LHCN-M2 (cell line): ENCODE measurements at regions not wholly inside any gene's neighbourhood (a gene's known extent, or its start where the extent isn't known, plus 50 kb on each side); places are given as distances from the start of the nearest gene placed in this dataset.
"Not testable (repeated sequence)": the region's sequence is repeated elsewhere in the genome, so short reads cannot be mapped to it uniquely, and the experiment has no call there.

Source experiments
- DNase-seq: peaks from one replicate; pipeline ENCODE4 v3.0.0-alpha.2; 2012; ENCODE audit warnings: low read depth

- no peak for DNase-seq
These were observed 1369.8 kb upstream of the NUDT12 start for GRCh38 chr5:104932431-104932830.

GRCh38 chr5:104928906-104929520, 1366.4 kb upstream of the NUDT12 start:
- DNase-seq = no peak

- DNase-seq = no peak
These were observed 1352.6 kb upstream of the NUDT12 start for GRCh38 chr5:104915226-104915625.

GRCh38 chr5:104914536-104915070, 1352.0 kb upstream of the NUDT12 start:
- no peak for DNase-seq

GRCh38 chr5:104913841-104914281, 1351.3 kb upstream of the NUDT12 start:
- DNase-seq = no peak

- DNase-seq = no peak
These were observed 1347.2 kb upstream of the NUDT12 start for GRCh38 chr5:104909803-104910202.

DNA sequence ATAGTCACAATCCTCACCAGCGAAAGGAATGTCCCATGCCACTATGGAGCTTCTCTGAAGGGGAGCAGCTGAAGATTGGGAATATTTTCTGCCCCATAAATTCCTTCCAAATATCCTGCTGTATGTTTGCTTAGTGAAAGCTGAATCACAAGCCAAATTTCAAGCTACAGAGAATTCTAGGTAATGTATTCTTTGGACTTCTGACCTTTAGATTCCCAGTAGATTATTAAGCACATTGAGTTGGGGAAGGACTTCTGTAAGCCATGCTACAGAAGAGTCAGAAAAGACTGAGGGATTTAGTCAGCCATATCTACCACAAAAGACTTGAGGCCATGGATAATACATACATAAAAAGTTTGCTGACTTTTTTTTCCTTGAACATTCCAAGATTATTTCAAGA, 1342.0 kb upstream of the NUDT12 start:
- DNase-seq = no peak

- DNase-seq = no peak
These were observed 1341.4 kb upstream of the NUDT12 start for GRCh38 chr5:104903941-104904340.

DNA sequence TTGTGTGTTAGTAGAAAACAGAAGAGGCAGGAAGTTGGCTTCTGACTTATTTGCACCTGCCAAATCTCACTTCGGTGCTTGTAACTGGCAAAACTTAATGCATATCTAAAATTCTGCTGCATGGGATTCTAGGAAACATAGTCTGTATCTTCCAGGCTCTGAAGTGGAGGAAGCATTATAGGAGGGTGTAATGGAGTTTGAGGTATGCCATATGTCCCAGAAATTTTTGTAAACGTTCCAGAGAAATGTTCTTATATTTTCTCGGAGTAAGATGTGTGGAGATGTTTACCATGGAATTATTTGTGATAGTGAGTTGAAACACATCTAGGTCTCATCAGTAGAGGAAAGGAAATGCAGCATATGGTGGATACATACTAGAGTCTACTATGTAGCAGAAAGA, 1329.0 kb upstream of the NUDT12 start:
- no peak for DNase-seq

DNA sequence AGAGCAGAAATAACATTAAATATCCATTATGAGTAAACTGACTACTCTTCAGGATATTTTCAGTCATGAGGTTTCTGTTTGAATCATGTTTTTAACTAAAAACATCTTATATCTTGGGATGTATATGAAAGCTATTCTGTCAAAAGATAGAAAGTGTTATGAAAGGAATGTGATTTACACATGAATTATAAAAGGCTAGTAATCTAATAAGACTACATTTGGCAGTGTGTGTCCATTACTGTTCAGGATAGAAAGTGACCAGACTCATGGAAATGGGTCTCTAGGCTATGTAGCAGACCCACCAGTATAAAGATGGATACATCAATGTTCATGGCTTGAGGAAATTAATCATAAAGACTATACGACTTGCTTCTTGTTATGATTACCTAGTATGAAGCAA, 1328.2 kb upstream of the NUDT12 start:
- DNase-seq = no peak

DNA sequence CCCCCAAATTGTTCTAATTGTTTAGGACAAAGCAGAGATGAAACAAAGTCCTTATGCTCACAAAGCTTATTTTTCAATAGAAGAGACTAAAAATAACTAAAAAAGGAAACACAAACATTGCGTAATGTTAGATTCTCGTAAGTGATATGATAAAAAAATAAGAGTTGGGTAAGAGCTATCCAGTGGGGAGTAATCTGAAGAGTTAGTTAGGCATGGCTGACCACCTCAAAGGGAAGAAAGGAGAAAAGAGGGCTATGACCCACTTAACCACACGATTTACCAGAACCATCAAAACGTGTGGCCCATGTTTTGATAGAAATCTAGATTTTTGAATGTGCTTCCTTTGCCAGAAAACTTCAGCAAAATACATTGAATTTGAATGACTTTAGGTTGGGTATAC, 1296.8 kb upstream of the NUDT12 start:
- DNase-seq = peak; percentile 1

- not testable (repeated sequence) for DNase-seq
These were observed 1289.5 kb upstream of the NUDT12 start for GRCh38 chr5:104852099-104852498.

GRCh38 chr5:104845541-104845940, 1283.0 kb upstream of the NUDT12 start:
- DNase-seq = no peak

DNA sequence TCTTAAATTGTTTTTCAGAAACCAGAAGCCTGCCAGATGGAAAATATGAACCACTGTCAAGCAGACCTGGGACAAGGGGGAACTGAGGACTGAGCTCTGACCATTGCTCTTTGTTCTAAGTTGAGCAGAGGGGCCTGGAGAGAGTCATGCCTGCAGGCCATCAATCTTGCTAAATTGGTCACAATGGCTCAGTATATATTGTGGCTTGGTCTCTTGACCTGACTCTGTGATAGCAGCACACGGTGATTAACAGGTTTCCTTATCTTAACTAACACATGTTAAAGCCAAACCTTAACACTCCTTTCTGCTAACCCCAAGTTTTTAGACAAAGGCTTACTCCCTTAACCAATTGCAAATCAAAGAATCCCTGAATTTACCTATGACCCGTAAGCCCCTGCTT, 1281.2 kb upstream of the NUDT12 start:
- DNase-seq = no peak

DNA sequence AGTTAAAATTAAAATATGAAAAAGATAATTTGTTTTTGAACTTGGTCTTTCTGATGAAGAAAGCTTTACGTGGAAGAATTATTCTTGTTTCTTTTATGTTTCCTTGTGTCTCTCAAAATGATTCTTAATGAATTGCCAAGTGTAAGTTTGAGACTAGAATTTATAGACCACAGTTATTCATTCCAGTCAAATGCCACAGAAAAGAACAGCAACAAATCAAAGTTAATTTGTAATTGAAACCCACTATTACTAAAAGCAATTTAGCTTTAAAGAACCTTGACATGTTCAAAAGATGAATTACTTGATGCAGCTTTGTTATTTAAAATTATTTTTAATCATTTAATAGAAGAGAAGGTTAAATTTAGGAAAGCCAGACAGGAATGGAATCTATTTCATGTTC, 1277.7 kb upstream of the NUDT12 start:
- no peak for DNase-seq

- not testable (repeated sequence) for DNase-seq
These were observed 1268.9 kb upstream of the NUDT12 start for GRCh38 chr5:104831515-104831914.

GRCh38 chr5:104821606-104822005, 1259.0 kb upstream of the NUDT12 start:
- no peak for DNase-seq

- no peak for DNase-seq
These were observed 1254.5 kb upstream of the NUDT12 start for GRCh38 chr5:104817127-104817526.

DNA sequence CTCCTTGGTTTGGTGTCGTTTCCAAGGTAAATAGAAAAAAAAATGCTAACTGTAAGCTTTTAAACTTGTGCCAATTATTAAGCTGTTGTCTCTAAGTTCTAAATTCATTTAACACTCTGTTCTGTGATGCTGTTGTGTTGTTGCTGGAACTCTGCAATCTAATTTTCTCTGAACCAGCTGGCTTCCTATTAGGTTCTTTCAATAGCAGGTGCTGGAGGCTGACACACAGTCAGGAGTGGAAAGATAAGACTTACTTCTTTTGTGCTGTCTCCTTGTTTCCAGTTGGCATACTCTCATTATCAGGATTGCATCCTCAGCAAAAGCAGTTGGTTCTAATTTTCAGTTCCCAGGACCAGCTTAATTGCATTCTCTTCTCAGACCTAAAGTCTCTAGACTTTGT, 1252.6 kb upstream of the NUDT12 start:
- DNase-seq = no peak

DNA sequence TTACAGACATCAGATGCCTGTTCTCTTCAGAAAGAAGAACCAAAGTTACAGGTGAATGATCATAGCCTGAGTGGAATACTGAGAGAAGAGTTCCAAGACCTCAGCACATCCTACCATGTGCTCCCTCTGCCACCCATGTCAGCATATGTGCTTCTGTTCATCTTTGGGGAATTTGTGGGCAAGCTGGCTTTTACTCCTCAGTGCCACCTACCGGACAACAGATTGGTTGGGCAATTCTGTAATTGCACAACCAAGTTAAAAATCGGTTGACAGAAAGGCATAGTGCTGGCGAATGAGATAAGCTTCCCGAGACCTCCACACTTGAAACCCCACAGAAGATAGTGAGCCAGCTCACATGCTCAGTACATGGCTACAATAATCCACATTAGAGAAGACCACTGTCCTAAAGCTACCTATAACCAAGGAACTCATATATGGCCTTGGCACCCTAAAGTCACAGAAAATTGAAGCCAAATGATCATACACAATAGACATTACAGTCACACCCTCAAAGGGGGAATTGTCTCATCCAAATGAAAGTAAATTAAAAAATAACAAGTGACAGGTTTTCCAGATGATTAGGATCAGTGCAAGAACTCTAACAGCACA, 1238.0 kb upstream of the NUDT12 start:
- no peak for DNase-seq

DNA sequence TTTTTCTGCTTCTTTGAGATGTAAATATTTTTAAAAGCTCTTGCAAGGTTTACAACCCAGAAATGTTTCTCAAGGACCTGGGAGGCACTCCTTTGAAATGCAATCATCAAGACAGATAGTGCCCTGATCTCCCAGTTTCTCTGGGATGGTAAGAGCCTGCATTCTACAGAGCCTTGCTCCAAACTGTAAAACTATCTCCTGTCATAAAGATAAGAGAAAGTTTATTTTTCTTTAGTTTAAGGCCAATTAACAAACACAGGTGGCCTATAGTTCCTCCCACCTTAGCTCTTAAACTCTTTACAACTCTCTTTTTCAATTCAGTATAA, 1231.1 kb upstream of the NUDT12 start:
- DNase-seq = no peak

DNA sequence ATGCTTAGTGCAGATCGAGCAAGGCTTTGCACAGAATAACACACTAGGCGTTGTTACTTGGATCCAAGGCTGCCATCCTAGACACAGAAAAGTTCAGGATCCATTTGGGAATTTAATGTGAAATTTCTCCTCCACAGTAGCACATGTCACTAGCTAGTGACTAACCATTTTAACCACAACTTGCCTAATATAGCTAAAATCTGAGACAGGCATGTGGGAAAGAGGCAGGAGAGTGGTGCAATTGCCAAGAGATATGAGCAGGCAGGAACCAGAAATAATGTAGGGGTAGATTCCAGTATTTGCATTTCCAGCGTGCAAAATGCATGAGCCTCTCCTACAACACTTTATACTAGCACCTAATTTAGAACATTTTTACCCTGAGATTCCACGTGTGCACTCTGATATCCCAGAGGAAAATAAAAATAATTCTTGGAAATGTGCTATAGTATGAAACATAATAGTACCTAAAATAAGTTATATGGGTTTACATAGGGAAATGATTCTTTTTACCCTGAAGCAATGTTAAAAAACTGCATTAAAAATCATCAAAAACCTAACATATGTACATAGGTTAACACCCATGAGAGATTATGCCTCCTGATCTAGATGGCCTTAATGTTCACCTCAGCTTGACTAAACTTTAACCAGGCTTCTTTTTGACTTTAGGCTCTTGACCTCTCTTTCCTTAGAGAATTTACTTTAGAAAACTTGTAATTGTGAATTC, 1230.6 kb upstream of the NUDT12 start:
- DNase-seq = peak; percentile 39

GRCh38 chr5:104789366-104789765, 1226.8 kb upstream of the NUDT12 start:
- DNase-seq = no peak
